ENCODE measurements at regions not wholly inside any gene's neighbourhood (a gene's known extent, or its start where the extent isn't known, plus 50 kb on each side); places are given as distances from the start of the nearest gene placed in this dataset.

DNA sequence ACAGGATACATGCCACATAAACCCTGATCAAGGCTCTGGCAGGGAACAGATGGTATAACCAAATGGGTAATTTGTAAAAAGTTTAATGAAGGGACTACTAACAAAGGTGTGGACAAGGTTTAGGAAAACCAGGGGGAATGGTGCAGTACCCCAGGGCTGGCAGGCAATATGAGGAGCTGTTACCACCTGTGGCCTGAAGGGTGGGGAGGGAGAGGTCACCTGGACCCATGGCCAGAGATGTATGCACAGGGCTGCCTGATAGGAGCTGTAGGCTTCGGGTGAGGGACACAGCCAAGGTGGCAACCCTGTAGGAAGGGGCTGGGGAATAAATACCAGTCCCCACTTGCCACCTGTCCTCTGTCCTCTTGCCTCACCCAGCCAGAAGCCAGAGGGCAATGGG is 51.4 kb upstream of the ID3 start:
- TF ChIP-seq ZNF274 (IDR thresholded peaks at IDR 0.05; ENCODE audit: low read depth, low read length) (no peak), SUZ12 (IDR thresholded peaks at IDR 0.05; ENCODE audit: extremely low read depth, insufficient read depth, insufficient read length) (no peak)
